Suprapubic skin (tissue), 3 donors: ENCODE measurements at regions not wholly inside any gene's neighbourhood (a gene's known extent, or its start where the extent isn't known, plus 50 kb on each side); places are given as distances from the start of the nearest gene placed in this dataset.

Source experiments
- CTCF ChIP-seq, 2 donors: fragments of 200-600 bp in 1 of 2; fragments of 450-650 bp in 1 of 2; sonication (generic) in 1 of 2; IDR thresholded peaks; one replicate each; pipeline ENCODE4 v1.5.1; 2016 to 2019; ENCODE audit warnings: antibody characterized with exemption in 2 of 2, mild to moderate bottlenecking in 1 of 2, moderate library complexity in 1 of 2
- POLR2A ChIP-seq, 2 donors: fragments of 450-650 bp; IDR thresholded peaks; one replicate each; pipeline ENCODE4 v1.6.1; 2017; ENCODE audit warnings: antibody characterized with exemption in 2 of 2, mild to moderate bottlenecking in 2 of 2, moderate library complexity in 2 of 2

DNA sequence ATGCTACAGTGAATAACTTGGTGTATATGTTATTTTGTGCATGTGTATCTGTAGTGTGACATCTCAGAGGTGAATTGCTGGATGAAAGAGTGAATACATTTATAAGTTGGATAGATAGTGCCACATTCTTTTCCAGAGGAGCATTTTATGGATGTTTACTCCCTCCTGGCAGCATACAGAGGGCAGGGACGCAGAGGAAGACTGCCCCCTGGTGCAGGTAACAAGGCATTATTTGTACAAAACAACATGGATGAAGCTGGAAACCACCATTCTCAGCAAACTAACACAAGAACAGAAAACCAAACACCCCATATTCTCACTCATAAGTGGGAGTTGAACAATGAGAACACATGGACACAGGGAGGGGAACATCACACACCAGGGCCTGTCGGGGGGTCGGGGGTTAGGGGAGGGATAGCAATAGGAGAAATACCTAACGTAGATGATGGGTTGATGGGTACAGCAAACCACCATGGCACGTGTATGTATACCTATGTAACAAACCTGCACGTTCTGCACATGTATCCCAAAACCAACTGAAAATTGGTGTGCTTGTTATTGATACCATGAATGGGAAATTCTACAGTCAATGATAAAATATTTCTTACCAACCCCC, 57.9 kb upstream of the CTXND1 start:
- TF ChIP-seq POLR2A (IDR thresholded peaks at IDR 0.05) (no peak), CTCF (IDR thresholded peaks at IDR 0.05) (no peak)
